ENCODE measurements at regions not wholly inside any gene's neighbourhood (a gene's known extent, or its start where the extent isn't known, plus 50 kb on each side); places are given as distances from the start of the nearest gene placed in this dataset.

DNA sequence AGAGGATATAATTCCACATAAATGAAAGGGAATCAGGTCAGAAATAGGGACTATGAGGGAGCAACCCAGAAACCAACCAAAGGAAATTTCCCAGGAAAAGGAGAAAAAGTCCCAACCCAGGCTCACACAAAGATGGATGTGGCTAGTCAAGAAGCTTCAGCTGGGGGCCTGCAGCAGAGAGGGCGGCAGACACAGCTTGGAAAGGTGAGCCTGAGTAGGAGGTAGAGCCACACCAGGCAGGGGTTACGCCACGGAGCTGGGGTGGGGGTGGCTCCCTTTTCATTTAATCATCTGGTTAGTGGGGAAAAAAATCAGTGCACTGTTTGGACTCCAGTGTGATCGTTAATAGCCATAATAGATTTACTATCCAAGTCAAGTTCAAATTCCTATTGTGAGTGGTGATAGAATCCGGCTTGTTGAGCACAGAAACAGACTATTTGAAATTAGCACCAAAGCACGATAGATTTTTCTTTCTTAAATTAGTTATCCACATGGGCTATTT lies 220.6 kb downstream of the TPBG start:
- no peak for TF ChIP-seq CTCF (IDR thresholded peaks at IDR 0.05; ENCODE audit: insufficient read depth, low read depth, low read length)
- no peak for TF ChIP-seq EZH2 (IDR thresholded peaks at IDR 0.05; ENCODE audit: insufficient read depth, low read length)
